GM23248 (cell line): ENCODE measurements at regions not wholly inside any gene's neighbourhood (a gene's known extent, or its start where the extent isn't known, plus 50 kb on each side); places are given as distances from the start of the nearest gene placed in this dataset.

Experiments used
- DNase-seq: peaks from one replicate; pipeline ENCODE4 v3.0.0-alpha.2; 2015
- H2AFZ ChIP-seq: fragments of 200-600 bp; sonication (generic); 2 replicates; pipeline ENCODE4 v1.6.1; 2016; ENCODE audit warnings: antibody characterized with exemption
- H3F3A ChIP-seq: fragments of 200-600 bp; sonication (generic); 2 replicates; pipeline ENCODE4 v1.6.1; 2016; ENCODE audit warnings: mild to moderate bottlenecking, antibody characterized with exemption, mixed run types; ENCODE audit not compliant: insufficient read depth
- H3K27ac ChIP-seq: fragments of 200-600 bp; sonication (generic); 2 replicates; pipeline ENCODE4 v1.5.1; 2016; ENCODE audit warnings: mild to moderate bottlenecking
- H3K27me3 ChIP-seq: fragments of 200-600 bp; sonication (generic); replicated peaks from 2 replicates; pipeline ENCODE4 v1.6.1; 2016; ENCODE audit warnings: mild to moderate bottlenecking; ENCODE audit not compliant: insufficient read depth
- H3K36me3 ChIP-seq: fragments of 200-600 bp; sonication (generic); 2 replicates; pipeline ENCODE4 v1.6.1; 2016; ENCODE audit warnings: low read depth, mild to moderate bottlenecking
- H3K4me1 ChIP-seq: fragments of 200-600 bp; sonication (generic); 2 replicates; pipeline ENCODE4 v1.6.1; 2016; ENCODE audit warnings: mild to moderate bottlenecking; ENCODE audit not compliant: insufficient read depth
- H3K4me2 ChIP-seq: fragments of 200-600 bp; sonication (generic); one replicate; pipeline ENCODE4 v1.6.1; 2016; ENCODE audit warnings: mild to moderate bottlenecking; ENCODE audit not compliant: unreplicated experiment
- H3K4me3 ChIP-seq: fragments of 200-600 bp; sonication (generic); 2 replicates; pipeline ENCODE4 v1.5.1; 2016; ENCODE audit warnings: mild to moderate bottlenecking
- H3K79me2 ChIP-seq: fragments of 200-600 bp; sonication (generic); 2 replicates; pipeline ENCODE4 v1.6.1; 2016; ENCODE audit warnings: mild to moderate bottlenecking; ENCODE audit not compliant: insufficient read depth
- H3K9ac ChIP-seq: fragments of 200-600 bp; sonication (generic); 2 replicates; pipeline ENCODE4 v1.6.1; 2016; ENCODE audit warnings: mild to moderate bottlenecking
- H3K9me2 ChIP-seq: fragments of 200-600 bp; sonication (generic); 2 replicates; pipeline ENCODE4 v1.6.1; 2016; ENCODE audit warnings: mixed run types, mild to moderate bottlenecking, moderate library complexity; ENCODE audit not compliant: insufficient read depth
- H3K9me3 ChIP-seq: fragments of 200-600 bp; sonication (generic); one replicate; pipeline ENCODE4 v1.6.1; 2017; ENCODE audit warnings: low read depth
- H4K20me1 ChIP-seq: fragments of 200-600 bp; sonication (generic); 2 replicates; pipeline ENCODE4 v1.6.0; 2016; ENCODE audit not compliant: insufficient read depth
- EZH2 ChIP-seq: fragments of 200-600 bp; sonication (generic); IDR thresholded peaks from 2 replicates; pipeline ENCODE4 v1.6.1; 2018; ENCODE audit warnings: antibody characterized with exemption, mild to moderate bottlenecking; ENCODE audit not compliant: insufficient read depth, poor library complexity, severe bottlenecking
- EZH2phosphoT487 ChIP-seq: fragments of 200-600 bp; sonication (generic); IDR thresholded peaks from 2 replicates; pipeline ENCODE4 v1.6.1; 2018; ENCODE audit warnings: antibody characterized with exemption, moderate library complexity, mild to moderate bottlenecking, low read depth; ENCODE audit not compliant: insufficient read depth
- WGBS, 2 experiments: methylation state at CpG; one replicate each; pipeline ENCODE4 v1.1.6; 2015 to 2017; ENCODE audit warnings: low lambda C conversion rate in 2 of 2, low coverage in 1 of 2; ENCODE audit errors: missing lambda C conversion rate in 2 of 2; 5-methylcytosine and 5-hydroxymethylcytosine counted together
- in situ Hi-C: fragments of 300-500 bp; cut with MboI; formaldehyde crosslinking; loops from 2 replicates; pipeline ENCODE4 v1.15.0; 2020

GRCh38 chr12:105961821-105962671 is 176.7 kb downstream of the NUAK1 start:
- peak; percentile 49 for DNase-seq
- Histone ChIP-seq H4K20me1 (no peaks in the 10 kb centered on the region), H3K79me2 (no peaks in the 10 kb centered on the region), H3K9me3 (no peaks in the 10 kb centered on the region), H3K4me1 (peaks cover 21% of the 10 kb centered on the region), H3K36me3 (no peaks in the 10 kb centered on the region), H3K9ac (no peak overlapping the region), H3K4me3 (no peak overlapping the region), H2AFZ (no peak overlapping the region), H3F3A (0 out of 2 replicates have a peak, but pooled peaks cover 3% of the 10 kb centered on the region), H3K27ac (no peak overlapping the region), H3K9me2 (no peaks in the 10 kb centered on the region), H3K27me3 (no peaks in the 10 kb centered on the region), H3K4me2 (no peak overlapping the region)
- 88 to 100% methylated on average over 1 of the region's 1 CpG for WGBS, 2 experiments
- TF ChIP-seq EZH2phosphoT487 (no peak), EZH2 (no peak)
- in situ Hi-C loops: no loop called here

DNA sequence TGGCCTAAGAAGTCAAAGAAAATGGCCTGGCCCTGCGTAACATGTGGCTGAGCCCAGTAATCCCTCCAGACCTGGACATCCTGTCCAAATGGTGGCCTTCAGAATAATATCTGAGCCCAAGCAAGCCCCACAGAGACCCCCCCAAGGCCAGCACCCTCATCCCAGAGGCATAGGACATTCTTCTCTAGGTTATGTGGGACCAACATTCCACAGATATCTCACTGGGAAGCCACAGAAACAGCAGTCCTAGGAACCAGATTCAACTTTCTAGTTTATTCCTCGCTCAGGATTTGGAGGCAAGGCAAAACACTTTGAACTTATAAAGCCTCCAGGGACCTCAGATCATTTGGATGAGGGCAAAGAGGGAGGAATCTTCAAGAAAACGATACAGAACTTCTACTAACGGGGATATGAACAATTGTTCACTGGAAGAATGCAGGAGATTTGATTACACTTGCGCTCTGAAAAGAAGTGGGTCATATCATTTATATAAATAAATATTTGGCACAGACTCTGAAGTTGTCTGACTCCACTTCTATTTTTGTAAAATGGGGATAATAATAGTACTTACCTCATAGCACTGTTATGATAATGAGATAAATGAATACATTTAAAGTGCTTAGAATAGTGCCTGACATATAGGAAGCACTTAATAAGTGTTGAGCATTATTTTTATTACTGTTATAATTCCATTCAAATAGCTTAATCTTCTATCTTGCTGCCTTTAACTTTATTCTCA is 171.5 kb downstream of the NUAK1 start:
- peak overlapping the region; percentile 16; the same call in 1 of the 2 replicates for H2AFZ ChIP-seq
- no peaks in the 10 kb centered on the region for H3K79me2 ChIP-seq
- no peaks in the 10 kb centered on the region for H3K36me3 ChIP-seq
- H3K4me2 ChIP-seq: no peak overlapping the region
- H3K27ac ChIP-seq: no peak overlapping the region
- DNase-seq: no peak
- H3K9me2 ChIP-seq: no peaks in the 10 kb centered on the region
- TF ChIP-seq EZH2: no peak
- no peak for TF ChIP-seq EZH2phosphoT487
- no peak overlapping the region for H3K4me3 ChIP-seq
- 69 to 70% methylated on average over 5 of the region's 5 CpGs for WGBS, 2 experiments
- H3K27me3 ChIP-seq: no peaks in the 10 kb centered on the region
- in situ Hi-C loops: no loop called here
- no peaks in the 10 kb centered on the region for H3K9me3 ChIP-seq
- H3K4me1 ChIP-seq: peaks cover 17% of the 10 kb centered on the region
- H4K20me1 ChIP-seq: no peaks in the 10 kb centered on the region
- H3F3A ChIP-seq: no peaks in the 10 kb centered on the region
- no peak overlapping the region for H3K9ac ChIP-seq

GRCh38 chr12:105968025-105968424 is 170.7 kb downstream of the NUAK1 start:
- Histone ChIP-seq H2AFZ (no peak overlapping the region), H3K79me2 (no peaks in the 10 kb centered on the region), H3K4me2 (no peak overlapping the region), H3K4me3 (no peak overlapping the region), H3K36me3 (no peaks in the 10 kb centered on the region), H3K9me3 (no peaks in the 10 kb centered on the region), H3K27me3 (no peaks in the 10 kb centered on the region), H3K9ac (no peak overlapping the region), H4K20me1 (no peaks in the 10 kb centered on the region), H3K9me2 (no peaks in the 10 kb centered on the region), H3K27ac (no peak overlapping the region), H3F3A (no peaks in the 10 kb centered on the region), H3K4me1 (peaks cover 14% of the 10 kb centered on the region)
- in situ Hi-C loops: no loop called here
- 98 to 100% methylated on average over 1 of the region's 1 CpG for WGBS, 2 experiments
- TF ChIP-seq EZH2phosphoT487 (no peak), EZH2 (no peak)
- peak; percentile 18 for DNase-seq

GRCh38 chr12:105970885-105971284 is 167.9 kb downstream of the NUAK1 start:
- no peaks in the 10 kb centered on the region for H3K9me3 ChIP-seq
- 27 to 35% methylated on average over 2 of the region's 2 CpGs for WGBS, 2 experiments
- no peaks in the 10 kb centered on the region for H3K27me3 ChIP-seq
- H3K27ac ChIP-seq: no peak overlapping the region
- no peak for DNase-seq
- in situ Hi-C loops: no loop called here
- H3K36me3 ChIP-seq: no peaks in the 10 kb centered on the region
- no peaks in the 10 kb centered on the region for H3F3A ChIP-seq
- H2AFZ ChIP-seq: no peak overlapping the region
- no peak for TF ChIP-seq EZH2
- no peak for TF ChIP-seq EZH2phosphoT487
- no peaks in the 10 kb centered on the region for H3K79me2 ChIP-seq
- no peaks in the 10 kb centered on the region for H4K20me1 ChIP-seq
- H3K4me3 ChIP-seq: no peak overlapping the region
- no peak overlapping the region for H3K9ac ChIP-seq
- H3K9me2 ChIP-seq: no peaks in the 10 kb centered on the region
- no peak overlapping the region for H3K4me2 ChIP-seq
- H3K4me1 ChIP-seq: peaks cover 14% of the 10 kb centered on the region
